Endothelial cell of umbilical vein (primary cell): ENCODE measurements at regions not wholly inside any gene's neighbourhood (a gene's known extent, or its start where the extent isn't known, plus 50 kb on each side); places are given as distances from the start of the nearest gene placed in this dataset.
"Not testable (repeated sequence)": the region's sequence is repeated elsewhere in the genome, so short reads cannot be mapped to it uniquely, and the experiment has no call there.

Experiments used
- BruUV-seq: library from RNA; stranded (reverse); fragments of 400-500 nt; replicated peaks from 2 replicates; lab custom pipeline; 2021; lab: Mats Ljungman, UMichigan
- CTCF ChIA-PET: fragments of 300-600, 350-600 bp; sonication (Branson Sonifier 250); formaldehyde crosslinking; loops from one replicate; lab custom pipeline; 2021; ENCODE audit warnings: antibody characterized with exemption, inconsistent platforms; lab: Charles Lee
- POLR2A ChIA-PET: fragments of 300-600, 350-600 bp; sonication (Branson Sonifier 250); formaldehyde crosslinking; loops from one replicate; lab custom pipeline; 2021; ENCODE audit warnings: antibody characterized with exemption, inconsistent platforms; lab: Charles Lee
- DNase-seq: peaks from one replicate; pipeline ENCODE4 v3.0.0-alpha.2; 2011; ENCODE audit warnings: low read depth, low spot score
- FAIRE-seq: peaks from 2 replicates; lab custom pipeline; 2011; peaks lifted over from hg19 to GRCh38; lab: Jason Lieb, UNC
- H2AFZ ChIP-seq: 2 replicates; pipeline ENCODE4 v1.6.0; 2012; ENCODE audit warnings: low read depth, low read length, control low read depth, inconsistent platforms
- H3K27ac ChIP-seq: 2 replicates; pipeline ENCODE4 v1.5.1; 2011; ENCODE audit warnings: low read depth, mild to moderate bottlenecking, control low read depth, low read length, moderate library complexity; ENCODE audit not compliant: insufficient read depth
- H3K27me3 ChIP-seq, 2 experiments: 2 replicates each; pipeline versions ENCODE4 v1.6.0 to v1.6.1; 2011; ENCODE audit warnings: low read length in 2 of 2, mixed read lengths in 1 of 2; ENCODE audit not compliant: control insufficient read depth in 2 of 2, insufficient read depth in 2 of 2
- H3K36me3 ChIP-seq, 2 experiments: 2 replicates in 1 of 2; 3 replicates in 1 of 2; pipeline ENCODE4 v1.5.1; 2011; ENCODE audit warnings: low read length in 2 of 2, mild to moderate bottlenecking in 1 of 2, moderate library complexity in 1 of 2; ENCODE audit not compliant: control insufficient read depth in 2 of 2, insufficient read depth in 2 of 2; ENCODE audit errors: extremely low read depth in 1 of 2
- H3K4me1 ChIP-seq: 3 replicates; pipeline ENCODE4 v1.5.1; 2011; ENCODE audit warnings: mild to moderate bottlenecking, low read length; ENCODE audit not compliant: control insufficient read depth, insufficient read depth; ENCODE audit errors: extremely low read depth
- H3K4me2 ChIP-seq: 2 replicates; pipeline ENCODE4 v1.6.1; 2011; ENCODE audit warnings: low read length, control low read depth, mixed read lengths; ENCODE audit not compliant: insufficient read depth
- H3K4me3 ChIP-seq, 3 experiments: fragments of 200-600 bp in 1 of 3; sonication (generic), shearing (Covaris generic) in 1 of 3; replicated peaks in 1 of 3; 2 replicates each; pipeline ENCODE4 v1.5.1; 2011 to 2016; ENCODE audit warnings: control low read depth in 3 of 3, low read length in 3 of 3, mild to moderate bottlenecking in 2 of 3, inconsistent platforms in 1 of 3, low read depth in 1 of 3, moderate library complexity in 1 of 3; ENCODE audit not compliant: insufficient read depth in 1 of 3
- H3K79me2 ChIP-seq: 2 replicates; pipeline ENCODE4 v1.6.0; 2012; ENCODE audit warnings: low read length, inconsistent platforms; ENCODE audit not compliant: control insufficient read depth, insufficient read depth
- H3K9ac ChIP-seq: replicated peaks from 2 replicates; pipeline ENCODE3; 2011; ENCODE audit warnings: low read length, control low read depth; ENCODE audit not compliant: insufficient read depth; ENCODE audit errors: extremely low read depth
- H3K9me1 ChIP-seq: replicated peaks from 3 replicates; pipeline ENCODE4 v1.6.0; 2011; ENCODE audit warnings: mild to moderate bottlenecking, low read length; ENCODE audit not compliant: control insufficient read depth, insufficient read depth; ENCODE audit errors: extremely low read depth
- H3K9me3 ChIP-seq: replicated peaks from 2 replicates; pipeline ENCODE4 v1.5.1; 2012; ENCODE audit warnings: low read length, inconsistent platforms; ENCODE audit not compliant: control insufficient read depth, insufficient read depth
- H4K20me1 ChIP-seq: replicated peaks from 2 replicates; pipeline ENCODE3; 2011; ENCODE audit warnings: mild to moderate bottlenecking, low read length; ENCODE audit not compliant: control insufficient read depth, insufficient read depth; ENCODE audit errors: extremely low read depth
- dilution Hi-C: fragments of 300-500 bp; cut with MboI; formaldehyde crosslinking; loops from one replicate; pipeline ENCODE4 v1.15.0; 2019; ENCODE audit warnings: low sequenced_read_pairs; ENCODE audit not compliant: extremely low pct_ligation_motif_present
- intact Hi-C: fragments of 100-400 bp; cut with micrococcal nuclease; formaldehyde crosslinking; loops from one replicate; pipeline ENCODE4 v1.10.0; 2022

GRCh38 chr7:55699450-55699842 lies 127.1 kb upstream of the VOPP1 start:
- H2AFZ ChIP-seq, H3K9me3 ChIP-seq, H4K20me1 ChIP-seq, intact Hi-C loops, dilution Hi-C loops, DNase-seq, H3K4me3 ChIP-seq, H3K27me3 ChIP-seq, H3K4me1 ChIP-seq, H3K36me3 ChIP-seq, H3K9me1 ChIP-seq, H3K4me2 ChIP-seq, FAIRE-seq, CTCF ChIA-PET, POLR2A ChIA-PET, BruUV-seq, H3K9ac ChIP-seq, H3K79me2 ChIP-seq, H3K27ac ChIP-seq: not testable (repeated sequence)

GRCh38 chr7:55698607-55699449 lies 126.5 kb upstream of the VOPP1 start:
- FAIRE-seq = not testable (repeated sequence)

GRCh38 chr7:55695893-55696701 lies 123.8 kb upstream of the VOPP1 start:
- H4K20me1 ChIP-seq, POLR2A ChIA-PET, H3K36me3 ChIP-seq, H3K9ac ChIP-seq, H2AFZ ChIP-seq, H3K9me1 ChIP-seq, BruUV-seq, CTCF ChIA-PET, H3K4me2 ChIP-seq, H3K27ac ChIP-seq, H3K9me3 ChIP-seq, FAIRE-seq, dilution Hi-C loops, H3K4me3 ChIP-seq, intact Hi-C loops, H3K79me2 ChIP-seq, H3K27me3 ChIP-seq, H3K4me1 ChIP-seq: not testable (repeated sequence)
- DNase-seq = peak; percentile 1

More at GRCh38 chr7:55698607-55699449, 126.5 kb upstream of the VOPP1 start:
- DNase-seq, H3K9me3 ChIP-seq, H2AFZ ChIP-seq, intact Hi-C loops, H4K20me1 ChIP-seq, H3K4me1 ChIP-seq, POLR2A ChIA-PET, H3K27ac ChIP-seq, BruUV-seq, H3K36me3 ChIP-seq, H3K4me3 ChIP-seq, CTCF ChIA-PET, H3K9me1 ChIP-seq, H3K4me2 ChIP-seq, dilution Hi-C loops, H3K27me3 ChIP-seq, H3K9ac ChIP-seq, H3K79me2 ChIP-seq: not testable (repeated sequence)

GRCh38 chr7:55694484-55694883 lies 122.2 kb upstream of the VOPP1 start:
- dilution Hi-C loops, BruUV-seq, H3K4me1 ChIP-seq, H3K9ac ChIP-seq, H3K36me3 ChIP-seq, H3K27ac ChIP-seq, H4K20me1 ChIP-seq, H3K79me2 ChIP-seq, H3K4me2 ChIP-seq, H3K9me3 ChIP-seq, H3K27me3 ChIP-seq, intact Hi-C loops, H3K9me1 ChIP-seq, POLR2A ChIA-PET, H2AFZ ChIP-seq, CTCF ChIA-PET, H3K4me3 ChIP-seq: not testable (repeated sequence)
- FAIRE-seq (peak; percentile 62), DNase-seq (peak; percentile 8)
